GM12878 (cell line): ENCODE measurements at regions not wholly inside any gene's neighbourhood (a gene's known extent, or its start where the extent isn't known, plus 50 kb on each side); places are given as distances from the start of the nearest gene placed in this dataset.

Source experiments
- MYC ChIP-seq: IDR thresholded peaks from 2 replicates; pipeline ENCODE4 v1.6.1; 2011; ENCODE audit warnings: mild to moderate bottlenecking, low read length, moderate library complexity, inconsistent platforms; ENCODE audit not compliant: insufficient read depth, insufficient replicate concordance, insufficient read length, severe bottlenecking
- TAF1 ChIP-seq: IDR thresholded peaks from 2 replicates; pipeline ENCODE4 v1.6.1; 2011; ENCODE audit warnings: mild to moderate bottlenecking, low read depth, low read length, borderline replicate concordance
- TCF3 ChIP-seq: IDR thresholded peaks from 2 replicates; pipeline ENCODE4 v1.6.1; 2012; ENCODE audit warnings: low read depth, mild to moderate bottlenecking, low read length, borderline replicate concordance; ENCODE audit not compliant: insufficient read depth
- ZNF622 ChIP-seq: fragments of 450-650 bp; IDR thresholded peaks from 2 replicates; pipeline ENCODE4 v1.6.1; 2017; ENCODE audit warnings: mild to moderate bottlenecking, inconsistent platforms
- TF ChIP-seq, protein P1 (sequence below): fragments of 450-650 bp; IDR thresholded peaks from 2 replicates; pipeline ENCODE4 v1.6.1; 2017; ENCODE audit warnings: mild to moderate bottlenecking, moderate library complexity
- TF ChIP-seq, protein P2 (sequence below): fragments of 150-350 bp; IDR thresholded peaks from 2 replicates; pipeline ENCODE4 v1.6.1; 2016; ENCODE audit warnings: low read depth, low read length
- TF ChIP-seq, protein P3 (sequence below): IDR thresholded peaks from 2 replicates; pipeline ENCODE4 v1.6.1; 2012; ENCODE audit warnings: low read depth, low read length, improper control_type of control experiment
- TF ChIP-seq, protein P4 (sequence below): fragments of 450-650 bp; IDR thresholded peaks from 2 replicates; pipeline ENCODE4 v1.6.1; 2017; ENCODE audit warnings: mild to moderate bottlenecking, moderate library complexity

DNA sequence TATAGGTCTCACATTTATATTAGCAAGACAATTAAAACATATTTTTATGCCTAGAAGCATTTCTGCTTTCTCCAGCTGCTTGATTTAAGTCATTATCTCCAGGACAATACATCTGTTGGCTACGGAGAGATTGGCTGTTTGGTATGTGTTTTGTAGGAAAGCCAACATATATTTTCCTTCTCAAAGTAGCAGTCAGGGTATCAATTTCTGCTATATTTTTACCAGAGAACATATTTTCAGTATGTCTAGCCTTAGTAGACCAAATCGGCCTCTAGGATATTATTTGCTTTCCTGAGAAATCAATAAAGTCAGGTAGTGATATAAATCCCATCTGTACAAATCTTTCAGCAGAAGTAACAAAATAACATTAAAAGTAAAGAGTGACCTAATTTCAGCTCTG lies 150.0 kb upstream of the COL3A1 start (continued):
- TF ChIP-seq TAF1 (no peak), MYC (no peak), ZNF622 (no peak), TCF3 (no peak)
- TF ChIP-seq, protein P1, sequence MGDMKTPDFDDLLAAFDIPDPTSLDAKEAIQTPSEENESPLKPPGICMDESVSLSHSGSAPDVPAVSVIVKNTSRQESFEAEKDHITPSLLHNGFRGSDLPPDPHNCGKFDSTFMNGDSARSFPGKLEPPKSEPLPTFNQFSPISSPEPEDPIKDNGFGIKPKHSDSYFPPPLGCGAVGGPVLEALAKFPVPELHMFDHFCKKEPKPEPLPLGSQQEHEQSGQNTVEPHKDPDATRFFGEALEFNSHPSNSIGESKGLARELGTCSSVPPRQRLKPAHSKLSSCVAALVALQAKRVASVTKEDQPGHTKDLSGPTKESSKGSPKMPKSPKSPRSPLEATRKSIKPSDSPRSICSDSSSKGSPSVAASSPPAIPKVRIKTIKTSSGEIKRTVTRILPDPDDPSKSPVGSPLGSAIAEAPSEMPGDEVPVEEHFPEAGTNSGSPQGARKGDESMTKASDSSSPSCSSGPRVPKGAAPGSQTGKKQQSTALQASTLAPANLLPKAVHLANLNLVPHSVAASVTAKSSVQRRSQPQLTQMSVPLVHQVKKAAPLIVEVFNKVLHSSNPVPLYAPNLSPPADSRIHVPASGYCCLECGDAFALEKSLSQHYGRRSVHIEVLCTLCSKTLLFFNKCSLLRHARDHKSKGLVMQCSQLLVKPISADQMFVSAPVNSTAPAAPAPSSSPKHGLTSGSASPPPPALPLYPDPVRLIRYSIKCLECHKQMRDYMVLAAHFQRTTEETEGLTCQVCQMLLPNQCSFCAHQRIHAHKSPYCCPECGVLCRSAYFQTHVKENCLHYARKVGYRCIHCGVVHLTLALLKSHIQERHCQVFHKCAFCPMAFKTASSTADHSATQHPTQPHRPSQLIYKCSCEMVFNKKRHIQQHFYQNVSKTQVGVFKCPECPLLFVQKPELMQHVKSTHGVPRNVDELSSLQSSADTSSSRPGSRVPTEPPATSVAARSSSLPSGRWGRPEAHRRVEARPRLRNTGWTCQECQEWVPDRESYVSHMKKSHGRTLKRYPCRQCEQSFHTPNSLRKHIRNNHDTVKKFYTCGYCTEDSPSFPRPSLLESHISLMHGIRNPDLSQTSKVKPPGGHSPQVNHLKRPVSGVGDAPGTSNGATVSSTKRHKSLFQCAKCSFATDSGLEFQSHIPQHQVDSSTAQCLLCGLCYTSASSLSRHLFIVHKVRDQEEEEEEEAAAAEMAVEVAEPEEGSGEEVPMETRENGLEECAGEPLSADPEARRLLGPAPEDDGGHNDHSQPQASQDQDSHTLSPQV, result no peak
- TF ChIP-seq, protein P2, sequence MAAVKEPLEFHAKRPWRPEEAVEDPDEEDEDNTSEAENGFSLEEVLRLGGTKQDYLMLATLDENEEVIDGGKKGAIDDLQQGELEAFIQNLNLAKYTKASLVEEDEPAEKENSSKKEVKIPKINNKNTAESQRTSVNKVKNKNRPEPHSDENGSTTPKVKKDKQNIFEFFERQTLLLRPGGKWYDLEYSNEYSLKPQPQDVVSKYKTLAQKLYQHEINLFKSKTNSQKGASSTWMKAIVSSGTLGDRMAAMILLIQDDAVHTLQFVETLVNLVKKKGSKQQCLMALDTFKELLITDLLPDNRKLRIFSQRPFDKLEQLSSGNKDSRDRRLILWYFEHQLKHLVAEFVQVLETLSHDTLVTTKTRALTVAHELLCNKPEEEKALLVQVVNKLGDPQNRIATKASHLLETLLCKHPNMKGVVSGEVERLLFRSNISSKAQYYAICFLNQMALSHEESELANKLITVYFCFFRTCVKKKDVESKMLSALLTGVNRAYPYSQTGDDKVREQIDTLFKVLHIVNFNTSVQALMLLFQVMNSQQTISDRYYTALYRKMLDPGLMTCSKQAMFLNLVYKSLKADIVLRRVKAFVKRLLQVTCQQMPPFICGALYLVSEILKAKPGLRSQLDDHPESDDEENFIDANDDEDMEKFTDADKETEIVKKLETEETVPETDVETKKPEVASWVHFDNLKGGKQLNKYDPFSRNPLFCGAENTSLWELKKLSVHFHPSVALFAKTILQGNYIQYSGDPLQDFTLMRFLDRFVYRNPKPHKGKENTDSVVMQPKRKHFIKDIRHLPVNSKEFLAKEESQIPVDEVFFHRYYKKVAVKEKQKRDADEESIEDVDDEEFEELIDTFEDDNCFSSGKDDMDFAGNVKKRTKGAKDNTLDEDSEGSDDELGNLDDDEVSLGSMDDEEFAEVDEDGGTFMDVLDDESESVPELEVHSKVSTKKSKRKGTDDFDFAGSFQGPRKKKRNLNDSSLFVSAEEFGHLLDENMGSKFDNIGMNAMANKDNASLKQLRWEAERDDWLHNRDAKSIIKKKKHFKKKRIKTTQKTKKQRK, result no peak
- TF ChIP-seq, protein P3, sequence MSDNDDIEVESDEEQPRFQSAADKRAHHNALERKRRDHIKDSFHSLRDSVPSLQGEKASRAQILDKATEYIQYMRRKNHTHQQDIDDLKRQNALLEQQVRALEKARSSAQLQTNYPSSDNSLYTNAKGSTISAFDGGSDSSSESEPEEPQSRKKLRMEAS, result no peak
- TF ChIP-seq, protein P4, sequence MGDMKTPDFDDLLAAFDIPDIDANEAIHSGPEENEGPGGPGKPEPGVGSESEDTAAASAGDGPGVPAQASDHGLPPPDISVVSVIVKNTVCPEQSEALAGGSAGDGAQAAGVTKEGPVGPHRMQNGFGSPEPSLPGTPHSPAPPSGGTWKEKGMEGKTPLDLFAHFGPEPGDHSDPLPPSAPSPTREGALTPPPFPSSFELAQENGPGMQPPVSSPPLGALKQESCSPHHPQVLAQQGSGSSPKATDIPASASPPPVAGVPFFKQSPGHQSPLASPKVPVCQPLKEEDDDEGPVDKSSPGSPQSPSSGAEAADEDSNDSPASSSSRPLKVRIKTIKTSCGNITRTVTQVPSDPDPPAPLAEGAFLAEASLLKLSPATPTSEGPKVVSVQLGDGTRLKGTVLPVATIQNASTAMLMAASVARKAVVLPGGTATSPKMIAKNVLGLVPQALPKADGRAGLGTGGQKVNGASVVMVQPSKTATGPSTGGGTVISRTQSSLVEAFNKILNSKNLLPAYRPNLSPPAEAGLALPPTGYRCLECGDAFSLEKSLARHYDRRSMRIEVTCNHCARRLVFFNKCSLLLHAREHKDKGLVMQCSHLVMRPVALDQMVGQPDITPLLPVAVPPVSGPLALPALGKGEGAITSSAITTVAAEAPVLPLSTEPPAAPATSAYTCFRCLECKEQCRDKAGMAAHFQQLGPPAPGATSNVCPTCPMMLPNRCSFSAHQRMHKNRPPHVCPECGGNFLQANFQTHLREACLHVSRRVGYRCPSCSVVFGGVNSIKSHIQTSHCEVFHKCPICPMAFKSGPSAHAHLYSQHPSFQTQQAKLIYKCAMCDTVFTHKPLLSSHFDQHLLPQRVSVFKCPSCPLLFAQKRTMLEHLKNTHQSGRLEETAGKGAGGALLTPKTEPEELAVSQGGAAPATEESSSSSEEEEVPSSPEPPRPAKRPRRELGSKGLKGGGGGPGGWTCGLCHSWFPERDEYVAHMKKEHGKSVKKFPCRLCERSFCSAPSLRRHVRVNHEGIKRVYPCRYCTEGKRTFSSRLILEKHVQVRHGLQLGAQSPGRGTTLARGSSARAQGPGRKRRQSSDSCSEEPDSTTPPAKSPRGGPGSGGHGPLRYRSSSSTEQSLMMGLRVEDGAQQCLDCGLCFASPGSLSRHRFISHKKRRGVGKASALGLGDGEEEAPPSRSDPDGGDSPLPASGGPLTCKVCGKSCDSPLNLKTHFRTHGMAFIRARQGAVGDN, result no peak
